Limb (tissue), 2 donors: ENCODE measurements at regions not wholly inside any gene's neighbourhood (a gene's known extent, or its start where the extent isn't known, plus 50 kb on each side); places are given as distances from the start of the nearest gene placed in this dataset.

Experiments used
- DNase-seq, 2 donors: peaks; one replicate each; pipeline ENCODE4 v3.0.0-alpha.2; 2016; ENCODE audit errors: extremely low spot score in 2 of 2

- no peak for DNase-seq
Observed at GRCh38 chr6:155954149-155954548, 498.5 kb upstream of the NOX3 start.

GRCh38 chr6:155949256-155949655 is 493.6 kb upstream of the NOX3 start:
- DNase-seq = no peak

DNA sequence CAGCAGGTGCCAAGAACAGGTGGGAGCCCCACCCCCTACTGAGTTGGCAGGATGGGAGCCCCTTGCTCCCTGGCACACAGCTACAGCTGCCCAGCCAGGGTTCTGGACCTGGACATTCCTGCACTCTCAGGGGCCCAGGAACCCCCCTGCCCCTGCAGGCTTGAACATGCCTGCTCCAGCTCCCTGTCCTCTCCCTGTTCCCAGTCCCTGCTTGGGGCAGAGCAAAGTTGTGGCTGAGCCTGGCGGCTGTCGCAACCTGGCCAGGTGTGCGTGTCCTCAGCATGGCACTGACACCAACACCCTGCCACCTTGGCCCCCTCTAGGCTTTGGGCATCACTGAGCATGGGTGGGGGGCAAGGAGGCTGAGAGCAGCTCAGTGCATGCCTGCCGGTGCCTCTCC is 491.2 kb upstream of the NOX3 start:
- DNase-seq = no peak

- no peak for DNase-seq
Observed at GRCh38 chr6:155943635-155944034, 488.0 kb upstream of the NOX3 start.

GRCh38 chr6:155939253-155939652 is 483.6 kb upstream of the NOX3 start:
- DNase-seq = no peak

DNA sequence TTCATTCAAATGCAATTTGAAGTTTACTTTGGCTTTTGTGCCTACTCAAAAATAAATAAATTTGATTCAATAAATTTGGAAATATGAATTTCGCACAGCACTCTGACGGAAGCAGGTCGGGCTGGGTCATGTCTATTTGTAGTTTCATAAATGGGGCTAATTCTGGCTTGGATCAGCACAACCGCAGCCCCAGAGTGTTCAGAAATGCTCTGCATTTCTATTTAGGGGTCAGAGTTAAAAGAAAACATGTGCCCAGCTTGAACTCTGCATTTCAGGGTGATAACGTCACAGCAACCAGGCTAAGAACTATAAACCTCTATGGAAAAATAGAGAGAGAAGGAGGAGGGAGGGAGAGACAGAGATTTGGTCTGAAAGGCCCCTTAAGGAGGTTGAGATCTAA is 480.9 kb upstream of the NOX3 start:
- peak in 1 of 2 donors; percentile 11 for DNase-seq

DNA sequence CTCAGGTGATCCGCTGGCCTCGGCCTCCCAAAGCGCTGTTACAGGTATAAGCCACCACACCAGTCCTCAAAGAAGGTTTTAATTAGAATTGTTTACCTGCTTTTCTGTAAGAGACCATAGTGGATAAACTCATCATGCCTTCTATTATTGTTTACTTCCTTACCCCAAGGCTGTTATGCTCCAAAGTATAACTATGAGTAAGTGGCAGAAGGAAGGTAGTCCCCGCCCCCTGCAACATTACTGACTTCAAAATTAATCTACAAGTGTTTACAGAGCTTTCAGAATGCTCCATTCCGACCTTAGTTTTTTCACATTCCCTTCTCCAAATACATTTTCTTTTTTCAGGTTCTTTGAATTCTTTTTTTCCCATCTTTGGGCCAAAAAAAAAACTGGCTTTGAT is 480.5 kb upstream of the NOX3 start:
- no peak for DNase-seq

DNA sequence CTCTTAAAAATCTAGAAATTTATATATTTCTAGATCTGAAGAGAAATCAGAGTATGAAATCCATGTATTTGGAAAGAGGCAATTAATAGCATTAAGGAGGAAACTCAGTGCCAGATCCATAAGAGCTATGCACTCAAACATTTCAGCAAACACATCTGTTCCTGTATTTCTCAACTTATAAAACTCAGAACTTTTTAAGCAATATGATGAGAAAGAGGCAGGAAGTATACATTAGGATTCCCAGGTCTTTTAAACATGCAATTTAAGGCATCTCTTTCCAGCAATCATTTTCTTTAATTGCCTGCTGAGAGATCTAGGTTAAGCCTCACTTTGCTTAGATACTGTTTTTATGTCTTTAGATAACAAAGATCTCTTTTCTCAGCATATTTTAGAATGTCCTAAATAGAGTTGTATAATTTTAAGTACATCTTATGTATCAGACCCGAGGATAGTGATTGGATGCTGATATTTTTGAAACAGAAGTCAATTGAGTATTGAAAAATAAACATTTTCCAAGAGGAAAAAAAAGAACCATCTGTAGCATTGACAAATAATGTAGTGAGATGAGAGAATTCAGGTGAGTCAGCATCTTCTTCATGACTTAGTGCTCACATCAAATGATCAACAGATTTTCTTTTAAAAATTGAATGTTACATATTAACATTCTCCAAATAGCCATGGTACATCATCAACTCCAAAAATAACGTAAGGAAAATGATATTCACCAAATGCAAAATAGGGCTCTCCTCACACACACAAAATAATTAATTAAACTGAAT is 461.4 kb upstream of the NOX3 start:
- no peak for DNase-seq

- peak in 1 of 2 donors; percentile 3 for DNase-seq
Observed at GRCh38 chr6:155915651-155916050, 460.0 kb upstream of the NOX3 start.

DNA sequence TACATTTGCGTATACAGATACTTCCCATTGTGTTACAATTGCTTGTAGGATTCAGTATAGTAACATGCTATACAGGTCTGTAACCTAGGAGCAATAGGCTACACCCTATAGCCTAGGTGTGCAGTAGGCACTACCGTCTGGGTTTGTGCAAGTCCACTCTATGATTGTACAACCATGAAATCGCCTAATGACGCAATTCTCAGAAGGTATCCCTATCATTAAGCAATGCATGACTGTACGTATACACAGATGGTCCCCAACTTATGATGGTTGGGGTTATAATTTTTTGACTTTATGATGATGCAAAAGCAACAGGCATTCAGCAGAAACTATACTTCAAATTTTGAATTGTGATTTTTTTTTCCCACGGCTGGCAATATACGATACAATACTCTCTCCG is 458.2 kb upstream of the NOX3 start:
- DNase-seq = no peak

DNA sequence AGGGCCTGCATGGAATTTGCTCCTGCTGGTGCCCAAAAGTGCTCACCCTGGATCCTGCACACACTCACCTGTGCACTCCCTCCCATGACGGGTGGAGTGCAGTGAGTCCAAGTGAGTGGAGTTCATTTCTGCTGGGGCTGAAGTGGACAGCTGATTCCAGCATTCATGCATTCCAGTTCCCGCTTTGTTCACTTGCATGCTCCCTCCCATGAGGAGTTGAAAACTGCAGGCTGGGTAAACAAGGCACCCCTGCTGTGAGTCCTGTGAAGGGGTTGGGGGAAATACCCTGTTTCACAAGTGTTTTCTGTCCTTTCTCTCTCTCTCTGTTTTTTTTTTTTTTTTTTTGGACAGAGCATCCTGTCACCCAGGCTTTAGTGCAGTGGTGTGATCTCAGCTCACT is 454.1 kb upstream of the NOX3 start:
- DNase-seq = no peak

GRCh38 chr6:155895641-155896040 is 440.0 kb upstream of the NOX3 start:
- no peak for DNase-seq

DNA sequence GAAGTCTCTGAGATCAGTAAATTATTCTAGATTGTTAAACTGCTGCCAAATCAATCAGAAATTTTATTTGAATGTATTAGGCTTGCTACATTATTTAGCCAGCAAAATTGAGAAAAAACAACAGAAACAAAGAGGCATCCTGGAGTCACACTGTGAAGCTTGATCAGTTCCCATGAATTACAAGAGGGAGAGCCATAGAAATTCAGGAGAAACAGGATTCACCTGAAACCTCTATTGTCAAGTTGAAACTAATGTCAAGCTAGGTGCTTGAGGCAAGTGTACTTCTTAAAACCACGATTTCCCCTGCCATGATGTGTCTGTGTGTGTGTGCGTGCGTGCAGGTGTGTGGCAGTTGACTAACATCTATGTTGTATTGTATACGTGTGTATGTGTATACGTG is 439.1 kb upstream of the NOX3 start:
- DNase-seq = no peak

DNA sequence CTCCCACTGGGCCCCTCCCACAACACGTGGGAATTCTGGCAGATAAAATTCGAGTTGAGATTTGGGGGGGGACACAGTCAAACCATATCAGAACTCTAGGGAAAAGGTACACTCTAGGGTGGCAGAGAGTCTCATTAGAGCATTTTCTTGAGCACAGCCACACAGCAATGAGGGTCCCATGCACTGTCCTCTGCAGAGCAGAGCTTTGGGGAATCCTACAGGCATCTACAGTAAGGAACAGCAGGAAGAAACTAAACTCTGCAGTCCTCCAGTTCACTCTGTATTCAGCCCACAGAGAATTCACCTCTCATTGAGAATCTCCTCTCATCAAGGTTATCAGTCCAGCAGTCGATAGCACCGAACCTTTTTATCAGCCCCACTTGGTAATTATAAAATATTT is 438.6 kb upstream of the NOX3 start:
- DNase-seq = no peak

GRCh38 chr6:155890409-155890808 is 434.8 kb upstream of the NOX3 start:
- no peak for DNase-seq

- no peak for DNase-seq
Observed at GRCh38 chr6:155889410-155889809, 433.8 kb upstream of the NOX3 start.

GRCh38 chr6:155887421-155887820 is 431.8 kb upstream of the NOX3 start:
- no peak for DNase-seq

- no peak for DNase-seq
Observed at GRCh38 chr6:155883741-155884140, 428.1 kb upstream of the NOX3 start.

- no peak for DNase-seq
Observed at GRCh38 chr6:155883334-155883731, 427.7 kb upstream of the NOX3 start.

DNA sequence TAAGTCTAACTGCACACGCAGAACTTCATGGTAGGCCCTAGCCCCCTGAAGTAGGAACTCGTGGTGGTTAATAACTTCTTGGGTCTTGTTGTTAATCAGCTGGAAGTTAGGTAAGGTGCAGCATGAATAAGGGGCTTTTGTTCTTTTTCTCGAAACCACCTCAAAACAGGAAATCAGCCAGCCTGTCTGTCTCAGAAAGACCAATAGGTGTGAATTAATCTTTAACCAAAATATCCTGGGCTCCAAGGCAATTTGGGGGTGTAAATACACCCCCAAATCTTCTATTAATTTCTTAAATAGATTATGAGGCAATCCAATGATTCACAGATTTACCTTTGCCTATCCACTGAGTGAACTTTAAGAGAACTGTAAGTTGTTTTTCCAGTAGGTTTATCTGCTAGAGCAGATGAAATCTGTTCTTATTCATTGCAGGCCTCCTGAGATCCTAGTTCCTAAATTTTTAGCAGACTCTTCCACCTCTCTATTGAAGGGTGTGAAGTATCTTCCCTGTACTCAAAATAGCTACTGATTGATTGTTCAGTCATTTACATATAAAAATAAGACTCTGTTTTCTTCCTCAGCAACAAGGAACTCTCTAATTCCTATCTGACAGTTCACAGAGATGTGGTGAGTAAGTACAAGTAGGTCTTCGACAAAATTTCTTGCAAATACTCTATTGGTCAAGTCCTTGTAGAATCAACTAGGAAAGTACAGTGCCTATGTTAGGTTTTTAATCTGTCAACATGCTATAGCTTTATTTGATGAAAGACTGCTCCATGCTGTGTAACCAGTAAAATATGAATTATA is 427.1 kb upstream of the NOX3 start:
- no peak for DNase-seq

GRCh38 chr6:155881826-155882526 is 426.3 kb upstream of the NOX3 start:
- DNase-seq = no peak

GRCh38 chr6:155880900-155881299 is 425.3 kb upstream of the NOX3 start:
- no peak for DNase-seq
